Activated naive CD8-positive, alpha-beta T cell treated with anti-CD3 and anti-CD28 coated beads for 36 hours (primary cell): ENCODE measurements at regions not wholly inside any gene's neighbourhood (a gene's known extent, or its start where the extent isn't known, plus 50 kb on each side); places are given as distances from the start of the nearest gene placed in this dataset.

ENCODE experiments used
- DNase-seq: peaks from one replicate; pipeline ENCODE4 v3.0.0; 2021
- H3K27ac Mint-ChIP-seq: one replicate; pipeline ENCODE4 v1.8.0; 2022; ENCODE audit warnings: mild to moderate bottlenecking, moderate library complexity, mixed read lengths
- H3K27me3 Mint-ChIP-seq: one replicate; pipeline ENCODE4 v1.8.0; 2022; ENCODE audit warnings: mild to moderate bottlenecking, mixed read lengths
- H3K36me3 Mint-ChIP-seq: one replicate; pipeline ENCODE4 v1.8.0; 2021; ENCODE audit warnings: mild to moderate bottlenecking, mixed read lengths
- H3K4me1 Mint-ChIP-seq: one replicate; pipeline ENCODE4 v1.8.0; 2021; ENCODE audit warnings: mixed read lengths
- H3K4me3 Mint-ChIP-seq: one replicate; pipeline ENCODE4 v1.8.0; 2022; ENCODE audit warnings: mild to moderate bottlenecking, moderate library complexity, mixed read lengths
- H3K9me3 Mint-ChIP-seq: one replicate; pipeline ENCODE4 v1.8.0; 2022; ENCODE audit warnings: mixed read lengths

DNA sequence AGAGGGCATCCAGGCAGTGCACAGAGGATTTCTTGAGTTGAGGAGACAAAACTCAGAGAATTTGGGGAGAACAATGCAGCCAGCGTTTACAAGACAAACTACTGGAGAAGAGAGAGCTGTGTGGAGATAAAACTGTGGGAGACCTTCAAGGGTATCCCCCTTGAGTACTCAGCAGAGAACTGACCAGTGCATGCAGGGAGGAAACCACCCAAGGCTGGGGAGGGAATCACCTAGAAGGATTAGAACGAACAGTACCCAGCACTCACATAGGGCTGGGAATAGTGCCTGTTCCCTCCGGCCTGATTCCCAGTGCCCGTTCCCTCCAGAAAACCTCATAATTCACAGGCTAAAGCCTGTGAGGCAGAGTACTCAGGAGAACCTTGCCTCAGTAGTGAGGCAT lies 61.9 kb upstream of the YPEL5 start:
- Mint-ChIP-seq H3K27ac (no peak overlapping the region), H3K4me3 (no peak overlapping the region), H3K4me1 (no peaks in the 10 kb centered on the region), H3K9me3 (no peaks in the 10 kb centered on the region), H3K36me3 (no peaks in the 10 kb centered on the region), H3K27me3 (peaks cover 17% of the 10 kb centered on the region)
- DNase-seq, result no peak

DNA sequence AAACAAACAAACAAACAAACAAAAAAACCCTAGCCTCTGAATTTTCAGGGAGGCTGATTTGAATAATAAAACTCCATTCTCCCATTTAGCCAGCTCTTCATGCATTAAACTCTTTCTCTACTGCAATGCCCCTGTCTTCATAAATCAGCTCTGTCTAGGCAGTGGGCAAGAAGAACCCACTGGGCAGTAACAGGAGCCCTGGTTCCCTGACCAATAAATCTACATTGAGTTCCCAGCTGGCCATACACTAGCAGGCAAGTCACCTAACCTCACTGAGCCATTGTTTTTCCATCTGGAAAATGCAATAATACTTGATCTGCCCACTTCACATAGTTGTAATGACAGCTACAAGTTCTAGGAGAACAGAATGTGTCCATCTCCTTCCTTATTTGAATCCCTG lies 57.6 kb upstream of the YPEL5 start:
- no peaks in the 10 kb centered on the region for H3K36me3 Mint-ChIP-seq
- no peak overlapping the region for H3K4me3 Mint-ChIP-seq
- H3K27ac Mint-ChIP-seq, result no peak overlapping the region
- H3K9me3 Mint-ChIP-seq, result no peaks in the 10 kb centered on the region
- no peak for DNase-seq
- H3K4me1 Mint-ChIP-seq, result peaks cover 4% of the 10 kb centered on the region
- peaks cover 19% of the 10 kb centered on the region for H3K27me3 Mint-ChIP-seq

- Mint-ChIP-seq H3K36me3 (no peaks in the 10 kb centered on the region), H3K27me3 (peaks cover 22% of the 10 kb centered on the region), H3K9me3 (no peaks in the 10 kb centered on the region), H3K4me1 (peaks cover 4% of the 10 kb centered on the region), H3K4me3 (no peak overlapping the region), H3K27ac (no peak overlapping the region)
- no peak for DNase-seq
These were observed 51.4 kb upstream of the YPEL5 start for GRCh38 chr2:30095402-30095801.

- no peak for DNase-seq
- H3K27ac Mint-ChIP-seq, result no peak overlapping the region
- no peaks in the 10 kb centered on the region for H3K36me3 Mint-ChIP-seq
- peaks cover 15% of the 10 kb centered on the region for H3K27me3 Mint-ChIP-seq
- no peaks in the 10 kb centered on the region for H3K9me3 Mint-ChIP-seq
- H3K4me3 Mint-ChIP-seq, result no peak overlapping the region
- no peaks in the 10 kb centered on the region for H3K4me1 Mint-ChIP-seq
These were observed 50.4 kb upstream of the YPEL5 start for GRCh38 chr2:30096451-30096850.
